ENCODE measurements at regions not wholly inside any gene's neighbourhood (a gene's known extent, or its start where the extent isn't known, plus 50 kb on each side); places are given as distances from the start of the nearest gene placed in this dataset.

- Mint-ChIP-seq H3K27ac (no peak overlapping the region), H3K27me3 (ENCODE audit: insufficient read depth) (peaks cover 4% of the 10 kb centered on the region), H3K36me3 (ENCODE audit: low read depth) (no peaks in the 10 kb centered on the region), H3K4me1 (ENCODE audit: low read depth) (no peaks in the 10 kb centered on the region), H3K9me3 (no peaks in the 10 kb centered on the region), H3K4me3 (no peak overlapping the region)
- DNase-seq: no peak
- TF ChIP-seq, protein P1, sequence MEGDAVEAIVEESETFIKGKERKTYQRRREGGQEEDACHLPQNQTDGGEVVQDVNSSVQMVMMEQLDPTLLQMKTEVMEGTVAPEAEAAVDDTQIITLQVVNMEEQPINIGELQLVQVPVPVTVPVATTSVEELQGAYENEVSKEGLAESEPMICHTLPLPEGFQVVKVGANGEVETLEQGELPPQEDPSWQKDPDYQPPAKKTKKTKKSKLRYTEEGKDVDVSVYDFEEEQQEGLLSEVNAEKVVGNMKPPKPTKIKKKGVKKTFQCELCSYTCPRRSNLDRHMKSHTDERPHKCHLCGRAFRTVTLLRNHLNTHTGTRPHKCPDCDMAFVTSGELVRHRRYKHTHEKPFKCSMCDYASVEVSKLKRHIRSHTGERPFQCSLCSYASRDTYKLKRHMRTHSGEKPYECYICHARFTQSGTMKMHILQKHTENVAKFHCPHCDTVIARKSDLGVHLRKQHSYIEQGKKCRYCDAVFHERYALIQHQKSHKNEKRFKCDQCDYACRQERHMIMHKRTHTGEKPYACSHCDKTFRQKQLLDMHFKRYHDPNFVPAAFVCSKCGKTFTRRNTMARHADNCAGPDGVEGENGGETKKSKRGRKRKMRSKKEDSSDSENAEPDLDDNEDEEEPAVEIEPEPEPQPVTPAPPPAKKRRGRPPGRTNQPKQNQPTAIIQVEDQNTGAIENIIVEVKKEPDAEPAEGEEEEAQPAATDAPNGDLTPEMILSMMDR (IDR thresholded peaks at IDR 0.05): no peak
Measured at GRCh38 chr14:24693353-24693737, 59.4 kb upstream of the GZMB start.

DNA sequence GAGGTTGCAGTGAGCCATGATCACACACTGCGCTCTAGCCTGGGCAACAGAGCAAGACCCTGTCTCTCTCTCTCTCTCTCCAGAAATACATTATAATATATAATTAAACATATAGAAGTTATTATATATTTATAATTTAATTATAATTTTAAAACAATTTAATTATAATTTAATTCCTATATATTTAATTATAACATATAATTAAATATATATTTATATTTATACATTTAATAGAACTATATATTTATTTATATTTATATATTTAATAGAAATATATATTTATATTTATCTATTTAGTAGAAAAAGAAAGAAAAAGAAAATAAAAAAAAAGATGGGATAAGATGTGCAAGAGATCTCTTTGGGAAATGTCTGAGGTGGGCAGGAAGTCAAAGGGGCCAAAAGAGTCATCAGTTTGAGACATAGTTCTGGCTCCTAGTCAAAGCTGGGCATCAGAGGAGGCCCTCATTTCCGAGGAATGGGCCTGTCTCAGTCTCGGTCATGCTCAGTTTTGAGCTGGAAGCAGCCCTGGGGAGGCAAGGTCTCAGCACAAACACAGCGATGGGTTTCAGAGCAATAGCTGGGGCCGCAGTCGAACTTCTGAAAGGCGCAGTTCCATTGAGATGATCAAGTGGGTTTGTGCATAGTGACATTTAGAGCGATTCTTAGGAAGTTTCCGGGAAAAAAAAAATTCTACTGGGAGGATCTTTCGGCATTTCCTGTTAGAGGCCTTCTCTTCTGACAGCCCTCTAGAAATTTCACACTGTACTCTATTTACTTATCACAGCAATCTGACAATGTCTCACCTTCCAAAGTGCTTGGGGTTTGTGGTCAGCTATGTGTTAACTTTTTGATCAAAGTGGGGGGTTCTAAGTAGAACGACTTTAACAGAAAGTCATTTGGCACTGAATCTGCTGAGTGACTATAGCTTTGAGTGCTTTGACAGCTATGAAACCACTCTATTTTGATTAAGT is 58.7 kb upstream of the GZMB start:
- H3K4me1 Mint-ChIP-seq (ENCODE audit: low read depth): no peaks in the 10 kb centered on the region
- no peak overlapping the region for H3K27ac Mint-ChIP-seq
- H3K9me3 Mint-ChIP-seq: no peaks in the 10 kb centered on the region
- no peak for DNase-seq
- peaks cover 4% of the 10 kb centered on the region for H3K27me3 Mint-ChIP-seq (ENCODE audit: insufficient read depth)
- TF ChIP-seq, protein P1 (IDR thresholded peaks at IDR 0.05): no peak
- H3K4me3 Mint-ChIP-seq: no peak overlapping the region
- no peaks in the 10 kb centered on the region for H3K36me3 Mint-ChIP-seq (ENCODE audit: low read depth)

GRCh38 chr14:24690492-24690891 is 56.5 kb upstream of the GZMB start:
- Mint-ChIP-seq H3K36me3 (ENCODE audit: low read depth) (no peaks in the 10 kb centered on the region), H3K4me1 (ENCODE audit: low read depth) (no peaks in the 10 kb centered on the region), H3K4me3 (no peak overlapping the region), H3K9me3 (no peaks in the 10 kb centered on the region), H3K27ac (no peak overlapping the region), H3K27me3 (ENCODE audit: insufficient read depth) (peaks cover 4% of the 10 kb centered on the region)
- no peak for DNase-seq
- TF ChIP-seq, protein P1 (IDR thresholded peaks at IDR 0.05): no peak

- no peak for DNase-seq
- Mint-ChIP-seq H3K4me3 (no peak overlapping the region), H3K27me3 (ENCODE audit: insufficient read depth) (no peaks in the 10 kb centered on the region; the same call in 1 of the 2 replicates), H3K27ac (no peak overlapping the region), H3K4me1 (ENCODE audit: low read depth) (no peaks in the 10 kb centered on the region), H3K36me3 (ENCODE audit: low read depth) (no peaks in the 10 kb centered on the region), H3K9me3 (no peaks in the 10 kb centered on the region)
- TF ChIP-seq, protein P1 (IDR thresholded peaks at IDR 0.05): no peak
Measured at GRCh38 chr14:24688030-24688658, 54.2 kb upstream of the GZMB start.
